ENCODE measurements at regions not wholly inside any gene's neighbourhood (a gene's known extent, or its start where the extent isn't known, plus 50 kb on each side); places are given as distances from the start of the nearest gene placed in this dataset.

GRCh38 chr6:165805067-165805555 is 142.1 kb upstream of the PDE10A start:
- Histone ChIP-seq H3K27me3 (replicated peaks; ENCODE audit: insufficient read depth, low read length) (no peaks in the 10 kb centered on the region), H3K4me2 (ENCODE audit: low read depth, low read length) (no peak overlapping the region), H3K4me1 (ENCODE audit: low read length) (no peaks in the 10 kb centered on the region), H3K9me3 (replicated peaks; ENCODE audit: insufficient read depth, low read length) (no peaks in the 10 kb centered on the region), H3K9ac (ENCODE audit: low read length) (no peak overlapping the region), H3K36me3 (replicated peaks; ENCODE audit: insufficient read depth, low read length) (no peaks in the 10 kb centered on the region), H3K4me3 (ENCODE audit: low read length) (no peak overlapping the region), H3K27ac (ENCODE audit: low read length) (no peak overlapping the region), H4K20me1 (ENCODE audit: insufficient read depth, low read length) (no peaks in the 10 kb centered on the region), H3F3A (ENCODE audit: insufficient read depth, low read length) (no peaks in the 10 kb centered on the region), H3K9me2 (replicated peaks; ENCODE audit: insufficient read depth, low read length) (no peaks in the 10 kb centered on the region), H3K79me2 (ENCODE audit: low read length) (no peaks in the 10 kb centered on the region), H2AFZ (ENCODE audit: low read length) (no peak overlapping the region)
- DNase-seq, result no peak
- TF ChIP-seq EZH2 (optimal IDR thresholded peaks at IDR 0.05; ENCODE audit: low read depth, low read length), result no peak
- no peak for TF ChIP-seq EZH2phosphoT487 (IDR thresholded peaks at IDR 0.05; ENCODE audit: low read length)
- TF ChIP-seq, protein P1, sequence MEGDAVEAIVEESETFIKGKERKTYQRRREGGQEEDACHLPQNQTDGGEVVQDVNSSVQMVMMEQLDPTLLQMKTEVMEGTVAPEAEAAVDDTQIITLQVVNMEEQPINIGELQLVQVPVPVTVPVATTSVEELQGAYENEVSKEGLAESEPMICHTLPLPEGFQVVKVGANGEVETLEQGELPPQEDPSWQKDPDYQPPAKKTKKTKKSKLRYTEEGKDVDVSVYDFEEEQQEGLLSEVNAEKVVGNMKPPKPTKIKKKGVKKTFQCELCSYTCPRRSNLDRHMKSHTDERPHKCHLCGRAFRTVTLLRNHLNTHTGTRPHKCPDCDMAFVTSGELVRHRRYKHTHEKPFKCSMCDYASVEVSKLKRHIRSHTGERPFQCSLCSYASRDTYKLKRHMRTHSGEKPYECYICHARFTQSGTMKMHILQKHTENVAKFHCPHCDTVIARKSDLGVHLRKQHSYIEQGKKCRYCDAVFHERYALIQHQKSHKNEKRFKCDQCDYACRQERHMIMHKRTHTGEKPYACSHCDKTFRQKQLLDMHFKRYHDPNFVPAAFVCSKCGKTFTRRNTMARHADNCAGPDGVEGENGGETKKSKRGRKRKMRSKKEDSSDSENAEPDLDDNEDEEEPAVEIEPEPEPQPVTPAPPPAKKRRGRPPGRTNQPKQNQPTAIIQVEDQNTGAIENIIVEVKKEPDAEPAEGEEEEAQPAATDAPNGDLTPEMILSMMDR (IDR thresholded peaks at IDR 0.05; ENCODE audit: low read length), result no peak

DNA sequence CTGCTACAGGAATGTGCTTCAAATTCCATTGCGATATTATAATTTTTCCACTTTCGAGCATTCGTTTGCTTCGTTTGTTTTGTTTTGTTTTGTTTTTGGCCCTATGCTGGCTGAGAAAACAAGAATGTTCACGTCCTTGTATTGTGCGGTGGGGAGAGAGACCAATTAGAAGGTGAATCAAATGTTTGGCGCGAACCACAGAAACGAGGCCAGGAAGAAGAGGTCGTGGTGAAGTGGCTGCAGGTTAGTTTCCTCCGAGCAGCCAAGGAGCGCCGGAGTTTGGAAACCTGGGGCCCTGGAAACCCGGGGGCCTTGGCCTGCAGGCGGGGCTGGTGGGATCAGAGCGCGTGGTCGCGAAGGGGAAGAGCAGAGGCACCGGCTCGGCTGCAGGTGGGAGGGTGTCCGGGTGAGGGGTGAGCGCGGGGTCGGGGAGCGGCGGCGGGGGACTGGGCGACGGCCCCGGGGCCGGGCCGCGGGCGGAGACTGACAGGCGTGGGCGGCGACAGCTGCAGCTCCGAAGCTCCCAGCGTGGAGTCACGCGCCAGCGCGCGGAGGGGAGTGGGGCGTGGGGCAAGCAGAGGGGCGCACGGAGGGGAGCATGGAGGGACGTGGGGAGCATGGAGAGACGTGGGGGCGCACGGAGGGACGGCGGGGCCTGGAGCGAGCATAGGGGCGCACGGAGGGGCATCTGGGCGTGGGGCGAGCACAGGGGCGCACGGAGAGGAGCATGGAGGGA is 141.5 kb upstream of the PDE10A start:
- H3K79me2 ChIP-seq (ENCODE audit: low read length), result no peaks in the 10 kb centered on the region
- no peaks in the 10 kb centered on the region for H3K9me2 ChIP-seq (replicated peaks; ENCODE audit: insufficient read depth, low read length)
- no peaks in the 10 kb centered on the region for H3K27me3 ChIP-seq (replicated peaks; ENCODE audit: insufficient read depth, low read length)
- no peak overlapping the region for H3K9ac ChIP-seq (ENCODE audit: low read length)
- no peaks in the 10 kb centered on the region for H3K36me3 ChIP-seq (replicated peaks; ENCODE audit: insufficient read depth, low read length)
- no peak overlapping the region for H3K27ac ChIP-seq (ENCODE audit: low read length)
- H3F3A ChIP-seq (ENCODE audit: insufficient read depth, low read length), result no peaks in the 10 kb centered on the region
- no peak overlapping the region for H3K4me3 ChIP-seq (ENCODE audit: low read length)
- no peak overlapping the region for H2AFZ ChIP-seq (ENCODE audit: low read length)
- no peaks in the 10 kb centered on the region for H3K4me1 ChIP-seq (ENCODE audit: low read length)
- H4K20me1 ChIP-seq (ENCODE audit: insufficient read depth, low read length), result no peaks in the 10 kb centered on the region
- TF ChIP-seq EZH2 (optimal IDR thresholded peaks at IDR 0.05; ENCODE audit: low read depth, low read length) (no peak), EZH2phosphoT487 (IDR thresholded peaks at IDR 0.05; ENCODE audit: low read length) (no peak)
- TF ChIP-seq, protein P1 (IDR thresholded peaks at IDR 0.05; ENCODE audit: low read length), result no peak
- H3K9me3 ChIP-seq (replicated peaks; ENCODE audit: insufficient read depth, low read length), result no peaks in the 10 kb centered on the region
- DNase-seq, result no peak
- no peak overlapping the region for H3K4me2 ChIP-seq (ENCODE audit: low read depth, low read length)

DNA sequence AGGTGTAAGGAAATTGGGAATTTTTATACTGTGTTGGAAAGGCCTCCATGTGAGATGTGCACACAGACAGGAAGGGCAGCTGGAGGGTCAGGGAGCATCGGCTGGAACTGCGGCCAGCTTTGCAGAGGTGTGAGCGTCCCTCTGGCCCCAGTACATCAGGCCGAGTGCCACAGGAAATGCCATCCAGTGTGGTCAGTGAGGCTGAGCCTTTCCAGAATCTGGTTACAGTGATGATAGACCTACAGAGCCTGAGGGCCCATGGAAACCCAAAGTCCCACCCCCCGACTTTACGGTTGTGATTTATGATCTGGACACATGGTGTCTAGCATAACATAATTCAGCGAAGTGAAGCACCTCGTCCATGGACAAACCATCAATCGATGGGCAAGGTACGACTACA is 137.3 kb upstream of the PDE10A start:
- DNase-seq, result no peak
- Histone ChIP-seq H3K4me2 (ENCODE audit: low read depth, low read length) (no peak overlapping the region), H3K79me2 (ENCODE audit: low read length) (no peaks in the 10 kb centered on the region), H3K9me2 (replicated peaks; ENCODE audit: insufficient read depth, low read length) (no peaks in the 10 kb centered on the region), H3K27me3 (replicated peaks; ENCODE audit: insufficient read depth, low read length) (no peaks in the 10 kb centered on the region), H3K9me3 (replicated peaks; ENCODE audit: insufficient read depth, low read length) (no peaks in the 10 kb centered on the region), H4K20me1 (ENCODE audit: insufficient read depth, low read length) (no peaks in the 10 kb centered on the region), H3K9ac (ENCODE audit: low read length) (no peak overlapping the region), H2AFZ (ENCODE audit: low read length) (no peak overlapping the region), H3K4me3 (ENCODE audit: low read length) (no peak overlapping the region), H3K4me1 (ENCODE audit: low read length) (no peaks in the 10 kb centered on the region), H3K27ac (ENCODE audit: low read length) (no peak overlapping the region), H3F3A (ENCODE audit: insufficient read depth, low read length) (no peaks in the 10 kb centered on the region), H3K36me3 (replicated peaks; ENCODE audit: insufficient read depth, low read length) (no peaks in the 10 kb centered on the region)
- TF ChIP-seq EZH2phosphoT487 (IDR thresholded peaks at IDR 0.05; ENCODE audit: low read length) (no peak), EZH2 (optimal IDR thresholded peaks at IDR 0.05; ENCODE audit: low read depth, low read length) (no peak)
- TF ChIP-seq, protein P1 (IDR thresholded peaks at IDR 0.05; ENCODE audit: low read length), result no peak

Measured in MM.1S (cell line).